ENCODE measurements at regions not wholly inside any gene's neighbourhood (a gene's known extent, or its start where the extent isn't known, plus 50 kb on each side); places are given as distances from the start of the nearest gene placed in this dataset.

DNA sequence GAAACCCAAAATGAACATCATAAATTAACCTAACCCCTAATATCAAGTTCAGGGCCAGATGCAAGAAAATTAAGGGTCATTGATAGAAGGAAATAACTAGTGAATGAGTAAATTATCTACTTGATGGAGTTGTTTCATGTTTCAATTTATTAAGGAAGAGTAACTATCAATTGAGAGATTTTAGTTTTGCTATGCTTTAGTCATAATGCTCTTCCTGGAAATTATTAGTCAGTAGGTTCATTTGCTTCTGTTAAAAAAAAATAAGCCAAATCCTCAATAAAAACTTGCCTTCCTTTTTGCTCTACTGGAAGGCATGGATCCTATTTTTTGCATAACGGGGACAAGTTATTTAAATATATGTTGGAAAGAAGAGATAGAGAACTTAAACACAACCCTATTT, 59.0 kb upstream of the HIF1A start:
- TF ChIP-seq, protein P1, sequence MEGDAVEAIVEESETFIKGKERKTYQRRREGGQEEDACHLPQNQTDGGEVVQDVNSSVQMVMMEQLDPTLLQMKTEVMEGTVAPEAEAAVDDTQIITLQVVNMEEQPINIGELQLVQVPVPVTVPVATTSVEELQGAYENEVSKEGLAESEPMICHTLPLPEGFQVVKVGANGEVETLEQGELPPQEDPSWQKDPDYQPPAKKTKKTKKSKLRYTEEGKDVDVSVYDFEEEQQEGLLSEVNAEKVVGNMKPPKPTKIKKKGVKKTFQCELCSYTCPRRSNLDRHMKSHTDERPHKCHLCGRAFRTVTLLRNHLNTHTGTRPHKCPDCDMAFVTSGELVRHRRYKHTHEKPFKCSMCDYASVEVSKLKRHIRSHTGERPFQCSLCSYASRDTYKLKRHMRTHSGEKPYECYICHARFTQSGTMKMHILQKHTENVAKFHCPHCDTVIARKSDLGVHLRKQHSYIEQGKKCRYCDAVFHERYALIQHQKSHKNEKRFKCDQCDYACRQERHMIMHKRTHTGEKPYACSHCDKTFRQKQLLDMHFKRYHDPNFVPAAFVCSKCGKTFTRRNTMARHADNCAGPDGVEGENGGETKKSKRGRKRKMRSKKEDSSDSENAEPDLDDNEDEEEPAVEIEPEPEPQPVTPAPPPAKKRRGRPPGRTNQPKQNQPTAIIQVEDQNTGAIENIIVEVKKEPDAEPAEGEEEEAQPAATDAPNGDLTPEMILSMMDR (IDR thresholded peaks at IDR 0.05), result no peak
- TF ChIP-seq EP300 (IDR thresholded peaks at IDR 0.05) (no peak), POLR2A (IDR thresholded peaks at IDR 0.05; ENCODE audit: low read depth) (no peak), POLR2AphosphoS5 (IDR thresholded peaks at IDR 0.05) (no peak)
